Activated CD4-positive, alpha-beta T cell treated with anti-CD3 and anti-CD28 coated beads, Interleukin-2, amount 50 U/mL, for 16 hours (primary cell): ENCODE measurements at regions not wholly inside any gene's neighbourhood (a gene's known extent, or its start where the extent isn't known, plus 50 kb on each side); places are given as distances from the start of the nearest gene placed in this dataset.

Experiments
- DNase-seq: peaks from one replicate; pipeline ENCODE4 v3.0.0-alpha.2; 2020

DNA sequence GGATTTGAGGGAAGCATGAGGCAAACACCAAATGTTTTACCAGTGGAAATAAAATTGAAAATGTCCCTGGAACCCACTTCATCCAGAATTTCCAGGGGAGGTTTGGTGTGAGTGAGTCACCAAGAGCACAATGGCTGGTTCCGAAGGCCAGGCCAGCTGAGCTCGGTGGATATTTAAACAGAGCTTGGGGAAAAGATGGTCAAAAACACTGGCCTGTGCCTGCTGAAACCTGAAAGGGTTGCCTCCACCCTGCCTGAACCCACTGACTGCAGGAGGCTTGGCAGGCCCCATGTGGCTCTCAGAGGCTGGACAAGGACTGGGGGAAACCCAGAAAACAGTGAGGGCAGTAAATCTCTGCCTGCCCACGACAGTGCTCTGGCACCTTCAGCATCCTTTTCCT, 93.9 kb downstream of the TTC32 start:
- no peak for DNase-seq

GRCh38 chr2:19807346-19807745, 94.4 kb downstream of the TTC32 start:
- DNase-seq: no peak

DNA sequence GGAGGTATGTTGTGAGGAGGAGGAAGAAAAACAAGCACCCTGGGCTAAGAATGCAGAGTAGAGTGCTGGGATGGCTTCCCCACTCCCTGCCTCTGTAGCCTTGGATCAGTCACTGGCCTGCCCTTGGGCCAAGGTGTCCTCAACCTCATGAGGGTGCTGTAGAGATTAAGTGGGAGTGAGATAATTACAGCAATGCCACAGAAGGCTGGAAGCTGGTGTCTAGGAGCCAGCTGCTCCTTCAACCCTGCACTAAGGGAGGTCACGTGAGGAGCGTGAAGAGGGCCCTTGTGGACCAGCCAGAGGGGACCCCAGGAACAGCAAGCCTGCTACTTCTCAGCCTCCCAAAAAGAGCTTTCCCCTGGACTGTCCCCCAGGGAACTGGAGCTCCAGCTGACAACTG, 95.2 kb downstream of the TTC32 start:
- no peak for DNase-seq

- DNase-seq: no peak
These were observed 95.7 kb downstream of the TTC32 start for GRCh38 chr2:19806131-19806530.

DNA sequence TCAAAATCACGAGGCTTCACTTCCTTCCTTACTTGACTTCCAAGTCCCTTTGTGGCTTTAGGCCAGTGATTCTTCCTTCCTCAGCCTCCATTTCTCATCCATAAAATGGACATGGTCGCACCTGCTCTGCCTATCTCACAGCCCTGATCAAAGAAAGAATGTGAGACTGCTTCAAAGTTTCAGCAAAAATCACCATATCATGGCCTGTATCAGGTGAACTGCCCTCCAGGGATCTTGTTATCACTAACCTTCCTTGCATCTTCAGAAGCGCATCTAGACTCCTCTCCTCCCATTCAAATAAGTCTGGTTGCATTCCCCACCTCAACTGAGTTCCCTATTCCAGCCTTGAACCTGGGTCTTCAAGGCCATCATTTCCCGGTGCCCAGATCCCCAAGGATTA, 96.5 kb downstream of the TTC32 start:
- DNase-seq: no peak

DNA sequence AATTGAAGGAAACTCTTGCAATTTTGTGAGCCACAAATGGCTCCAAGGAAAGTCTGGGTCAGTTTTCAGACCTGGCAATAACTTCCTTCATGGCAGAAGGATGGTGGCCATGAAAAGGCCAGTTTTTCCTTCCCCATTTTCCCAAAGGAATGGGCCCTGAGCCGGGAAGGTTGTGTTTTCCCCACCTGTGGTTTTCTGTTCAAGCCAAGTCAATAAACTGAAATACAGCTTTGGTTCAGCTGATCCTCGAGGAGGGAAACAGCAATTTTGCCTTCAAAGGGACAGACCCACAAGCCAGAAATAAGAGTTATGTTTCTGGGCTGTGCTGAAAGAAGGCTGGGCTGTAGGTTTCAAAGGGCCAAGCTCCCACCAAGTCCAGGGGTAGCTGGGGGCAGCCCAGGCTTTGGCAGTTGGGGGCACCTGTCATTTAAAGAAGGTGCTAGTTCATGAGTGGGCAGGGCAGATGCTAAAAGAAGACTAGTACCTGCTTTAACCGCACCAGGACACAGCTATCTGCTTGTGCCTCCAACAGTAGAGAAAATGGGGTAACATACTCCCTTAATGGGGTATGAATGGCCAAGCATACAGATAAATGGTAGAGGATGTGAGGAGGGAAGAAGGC, 97.0 kb downstream of the TTC32 start:
- DNase-seq: no peak

DNA sequence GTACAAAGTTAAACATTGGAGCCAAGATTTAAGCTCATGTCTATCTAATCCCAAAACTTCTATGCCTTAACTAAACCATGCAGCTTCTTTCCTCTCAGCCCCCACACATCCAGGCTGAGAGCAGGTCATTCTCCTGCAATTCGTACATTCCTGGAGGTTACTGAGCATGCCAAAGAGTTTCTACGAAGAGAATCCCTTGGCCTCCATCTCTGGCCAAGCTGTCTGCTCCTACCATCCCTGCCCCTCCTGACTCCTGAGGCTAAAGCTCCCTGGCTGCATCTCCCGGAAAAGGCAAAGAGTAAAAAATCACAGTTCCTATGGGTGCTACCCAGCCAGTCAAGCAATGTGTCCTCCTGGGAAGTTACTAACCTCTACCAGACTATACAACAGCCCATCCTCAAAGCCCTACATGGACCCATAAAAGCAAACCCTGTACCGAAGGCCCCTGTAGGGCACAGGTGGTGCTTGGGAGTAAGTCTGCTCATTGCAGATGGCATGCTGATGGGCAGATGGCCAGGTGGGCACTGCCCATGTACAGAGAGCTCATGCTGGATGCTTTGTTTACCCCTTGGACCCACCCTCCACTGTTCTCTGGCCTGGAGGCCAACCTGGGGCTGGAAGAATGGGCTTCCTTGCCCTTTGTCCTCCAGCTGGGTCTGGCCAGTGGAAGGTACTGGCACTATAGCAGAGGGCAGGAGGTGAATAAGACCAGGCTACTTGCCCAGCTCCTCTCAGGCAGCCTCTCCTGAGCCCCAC, 99.5 kb downstream of the TTC32 start:
- DNase-seq: no peak

DNA sequence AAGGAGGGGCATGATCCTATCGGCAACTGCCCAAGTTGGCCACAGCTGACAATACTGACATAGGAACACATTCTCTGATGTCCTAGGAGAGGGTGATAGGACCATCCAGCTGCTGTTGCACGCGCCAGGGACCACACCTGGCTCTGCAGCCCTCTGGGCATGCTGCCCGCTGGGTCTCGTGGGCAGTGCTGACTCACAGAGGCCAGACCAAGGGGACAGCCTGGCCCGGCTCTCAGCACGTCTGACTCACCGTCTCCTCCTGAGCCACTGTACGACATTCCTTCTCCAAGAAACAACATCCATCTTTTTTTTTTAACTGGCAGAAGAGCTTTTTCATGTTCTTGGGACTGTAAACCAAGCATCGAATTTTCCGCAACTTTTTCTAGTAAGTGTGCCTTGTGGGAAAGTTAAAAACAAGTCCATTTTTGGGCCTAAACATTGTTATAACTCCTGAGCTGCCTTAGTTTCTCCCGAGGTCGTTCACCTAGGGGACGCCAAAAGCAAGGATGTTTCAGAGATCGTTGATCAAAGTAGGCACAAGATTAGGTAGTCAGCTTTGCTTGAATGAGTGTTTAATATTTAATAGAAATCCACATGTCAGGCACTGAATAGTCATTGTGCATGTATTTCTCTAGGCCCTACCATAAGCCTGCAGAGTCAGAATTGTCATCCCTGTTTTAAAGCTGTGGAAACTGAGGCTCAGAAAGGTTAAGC, 100.3 kb downstream of the TTC32 start:
- no peak for DNase-seq

- no peak for DNase-seq
These were observed 101.0 kb downstream of the TTC32 start for GRCh38 chr2:19800796-19801195.

DNA sequence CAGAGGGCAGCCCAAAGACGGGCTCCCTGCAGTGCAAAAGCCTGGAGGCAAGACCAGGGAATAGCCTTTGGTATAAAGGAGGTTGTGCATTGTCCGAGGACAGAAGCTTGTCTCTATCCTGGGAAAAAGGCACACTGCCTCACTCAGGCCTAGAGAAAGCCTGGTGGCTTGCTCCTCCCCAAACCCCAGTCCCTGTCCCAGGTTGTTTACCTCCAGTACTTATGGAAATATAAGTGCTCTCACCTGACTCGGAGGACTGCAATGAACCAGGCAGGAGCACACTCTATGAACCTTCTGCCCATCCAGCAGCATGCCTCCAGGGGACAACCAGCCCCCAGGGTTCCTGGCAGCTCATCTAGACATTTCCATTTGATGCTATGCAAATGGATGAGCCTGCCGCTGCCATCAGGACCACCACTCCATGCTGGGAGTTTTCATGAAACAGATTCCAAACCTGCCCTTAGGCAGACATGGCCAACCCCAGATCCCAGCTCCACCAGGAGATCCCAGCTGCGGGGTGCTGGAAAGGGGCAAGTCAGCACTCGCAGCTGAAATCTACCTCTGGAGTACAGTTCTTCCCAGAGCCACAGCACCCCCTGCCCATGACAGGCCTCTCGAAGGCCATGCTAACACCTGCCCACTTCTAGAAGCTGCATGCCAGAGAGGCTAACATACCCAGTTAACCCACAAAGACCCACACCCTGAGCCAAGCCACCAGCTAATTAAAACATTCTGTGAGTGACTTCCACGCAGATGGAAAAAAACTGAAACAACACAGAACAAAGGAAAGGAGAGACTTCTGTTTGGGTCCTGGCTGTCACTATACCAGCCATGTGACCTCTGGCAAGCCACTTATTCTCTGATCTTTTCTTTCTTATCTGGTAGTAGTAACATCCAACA, 101.7 kb downstream of the TTC32 start:
- no peak for DNase-seq

- DNase-seq: no peak
These were observed 103.9 kb downstream of the TTC32 start for GRCh38 chr2:19797871-19798270.

GRCh38 chr2:19797243-19797810, 104.5 kb downstream of the TTC32 start:
- DNase-seq: no peak

DNA sequence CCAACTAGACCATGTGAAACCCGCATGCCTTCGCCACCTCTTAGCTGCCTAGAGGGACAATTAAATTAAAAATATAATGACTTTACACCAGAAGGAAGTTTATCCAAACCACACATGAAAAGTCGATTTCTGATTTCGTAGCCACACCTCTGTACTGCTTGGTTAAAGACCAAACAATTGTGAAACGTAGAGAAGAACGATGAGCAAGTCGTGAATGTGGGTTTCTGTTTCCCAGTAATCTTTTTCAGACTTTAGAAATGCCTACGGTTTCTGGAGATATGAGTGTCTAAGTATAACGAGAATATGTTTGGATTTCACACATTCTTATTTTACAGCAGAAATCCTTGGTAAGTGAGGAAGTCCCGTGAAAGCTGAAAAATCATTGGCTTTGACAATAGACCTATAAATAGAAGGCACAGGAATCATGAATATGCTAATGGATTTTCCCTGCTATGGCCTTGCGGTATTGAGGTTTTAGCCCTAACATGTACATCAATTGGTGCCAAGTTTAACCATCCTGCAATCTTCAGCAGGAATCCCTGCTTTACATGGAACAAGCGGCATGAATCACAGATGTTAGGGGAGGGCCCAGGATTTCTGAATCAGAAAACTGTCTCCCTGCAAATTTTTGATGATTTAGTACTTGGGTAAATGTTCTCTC, 105.6 kb downstream of the TTC32 start:
- no peak for DNase-seq

DNA sequence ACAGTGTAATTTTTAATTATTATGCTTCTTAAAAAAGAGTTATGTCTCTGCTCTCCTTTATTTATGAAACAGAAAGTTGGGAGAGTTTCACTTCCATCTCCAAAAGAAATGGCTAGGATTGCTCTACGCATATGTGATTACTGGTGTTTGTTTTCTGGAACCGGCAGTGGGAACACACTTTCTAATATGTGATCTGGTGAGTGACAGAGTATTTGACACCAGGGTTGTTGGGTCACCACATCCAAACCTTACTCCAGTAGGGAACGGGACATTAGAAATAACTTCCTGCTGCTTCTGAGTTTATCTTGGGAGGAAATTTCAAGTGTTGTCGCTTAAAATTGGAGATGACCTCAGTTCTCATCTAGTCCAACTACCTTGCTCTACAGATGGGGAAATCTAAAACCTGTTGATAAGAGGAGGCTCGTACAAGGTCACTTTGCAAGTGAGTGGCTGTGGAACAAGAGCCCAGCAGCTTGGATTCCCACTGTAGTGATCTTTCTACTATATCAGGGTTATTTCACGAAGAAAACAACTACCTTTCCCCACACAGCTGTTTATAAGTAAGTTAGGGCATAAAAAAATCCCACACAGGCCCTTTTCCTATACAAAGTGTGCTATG, 108.5 kb downstream of the TTC32 start:
- no peak for DNase-seq

DNA sequence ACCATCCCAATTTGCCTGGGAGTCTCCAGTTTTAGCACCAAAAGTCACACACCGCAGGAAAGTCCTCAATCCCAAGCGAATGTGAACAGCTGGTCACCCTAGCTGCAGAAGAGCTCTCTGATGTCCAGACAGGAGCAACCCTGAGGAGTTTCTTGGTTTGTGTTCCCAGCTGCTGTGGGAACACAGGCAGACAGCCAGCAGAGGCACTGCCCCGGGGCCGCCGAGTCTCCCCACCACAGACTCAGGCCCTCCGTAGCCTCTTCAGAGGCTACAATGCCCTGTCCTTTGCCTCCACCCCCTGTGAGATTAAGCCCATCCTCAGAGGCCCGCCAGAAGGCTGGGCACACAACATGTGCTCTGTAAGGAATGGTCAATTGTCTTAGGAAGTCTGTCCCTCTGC, 111.5 kb downstream of the TTC32 start:
- DNase-seq: no peak

DNA sequence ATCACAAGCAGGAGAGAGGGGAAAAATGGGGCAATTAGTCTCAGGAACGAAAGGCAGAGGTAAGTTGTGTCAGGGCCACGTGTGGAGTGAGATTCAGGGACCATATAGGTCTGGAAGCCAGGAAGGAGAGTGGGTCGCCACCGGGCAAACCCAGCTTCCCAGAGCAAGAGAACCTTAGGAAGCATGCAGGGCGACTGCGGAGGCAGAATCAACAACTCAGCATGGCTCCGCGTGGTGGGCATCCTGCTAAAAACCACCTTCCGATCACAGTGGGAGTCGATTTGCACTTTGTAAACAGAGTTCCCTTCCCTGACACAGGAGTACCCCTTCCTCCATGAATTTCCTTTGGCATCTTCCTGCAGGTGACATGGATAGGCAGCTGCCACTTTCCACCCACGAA, 114.6 kb downstream of the TTC32 start:
- no peak for DNase-seq

DNA sequence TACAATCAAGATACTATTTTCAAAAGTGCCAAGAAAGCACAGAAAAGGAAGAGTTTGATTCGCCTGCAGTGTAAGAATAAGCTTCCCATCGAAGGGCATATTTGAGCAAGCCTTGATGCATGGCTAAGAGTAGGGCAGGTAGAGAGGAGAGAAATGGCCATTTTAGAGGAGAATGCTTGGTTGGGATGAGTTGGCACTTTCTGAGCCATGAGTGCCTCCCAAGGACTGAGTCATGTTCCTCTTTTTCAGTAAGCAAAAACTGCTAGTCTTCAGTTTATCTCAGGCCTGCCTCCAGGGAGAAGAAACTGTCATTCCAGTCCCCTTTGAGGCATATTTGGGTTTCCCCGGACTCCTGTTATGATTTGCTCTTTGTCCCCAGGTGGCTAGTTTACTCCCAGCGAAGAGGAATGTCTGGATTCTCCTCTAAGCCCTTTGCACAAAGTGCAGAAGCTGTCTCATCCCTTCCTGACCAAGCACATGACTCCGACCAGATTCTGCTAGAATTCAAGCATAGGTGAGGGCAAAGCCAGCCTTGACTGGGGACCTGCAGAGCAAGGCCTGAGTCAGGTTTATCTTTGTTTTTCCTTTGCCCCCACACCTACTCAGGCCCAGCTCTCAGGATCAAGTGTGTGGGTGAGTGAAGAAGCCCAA, 115.2 kb downstream of the TTC32 start:
- peak; percentile 28 for DNase-seq

DNA sequence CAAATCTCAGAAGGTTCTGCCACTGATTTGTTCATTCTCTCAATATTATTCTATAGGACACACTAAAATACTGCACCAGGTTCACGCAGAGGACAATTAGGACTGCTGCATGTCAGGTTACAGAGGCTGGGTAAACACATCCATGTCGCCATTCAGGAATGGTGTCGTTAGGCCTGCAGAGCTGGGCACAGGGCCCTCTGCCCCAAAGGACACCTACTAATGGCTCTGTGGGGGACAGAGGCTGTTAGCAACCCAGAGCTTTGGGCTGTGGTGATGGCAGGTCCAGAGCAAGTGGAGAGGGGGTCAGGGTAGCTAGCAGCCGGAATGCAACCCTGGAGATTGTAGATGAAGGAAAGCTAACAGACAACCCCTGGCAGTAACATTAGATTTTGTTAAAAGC, 115.9 kb downstream of the TTC32 start:
- DNase-seq: no peak

- no peak for DNase-seq
These were observed 116.3 kb downstream of the TTC32 start for GRCh38 chr2:19785447-19785846.

DNA sequence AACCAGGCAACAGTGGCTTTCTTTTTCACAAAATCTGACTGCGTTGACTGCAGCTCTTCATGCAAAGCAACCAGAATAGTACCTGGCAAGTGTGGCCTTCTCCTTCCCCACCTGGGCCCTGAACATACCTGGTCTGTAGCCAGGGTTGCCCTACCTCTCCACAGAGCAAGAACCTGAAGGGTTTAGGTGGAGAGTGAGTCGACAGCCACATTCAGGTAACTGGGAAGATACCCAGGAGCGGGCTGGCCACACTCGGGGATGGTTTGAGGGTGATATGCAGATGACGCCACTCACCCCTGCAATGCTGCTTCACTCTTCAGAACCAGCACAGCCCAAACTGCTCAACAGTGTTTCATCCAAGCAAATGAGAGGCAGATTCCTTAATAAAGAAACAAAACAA, 117.3 kb downstream of the TTC32 start:
- DNase-seq: no peak

- DNase-seq: no peak
These were observed 117.8 kb downstream of the TTC32 start for GRCh38 chr2:19783935-19784334.
